ENCODE measurements at regions not wholly inside any gene's neighbourhood (a gene's known extent, or its start where the extent isn't known, plus 50 kb on each side); places are given as distances from the start of the nearest gene placed in this dataset.

DNA sequence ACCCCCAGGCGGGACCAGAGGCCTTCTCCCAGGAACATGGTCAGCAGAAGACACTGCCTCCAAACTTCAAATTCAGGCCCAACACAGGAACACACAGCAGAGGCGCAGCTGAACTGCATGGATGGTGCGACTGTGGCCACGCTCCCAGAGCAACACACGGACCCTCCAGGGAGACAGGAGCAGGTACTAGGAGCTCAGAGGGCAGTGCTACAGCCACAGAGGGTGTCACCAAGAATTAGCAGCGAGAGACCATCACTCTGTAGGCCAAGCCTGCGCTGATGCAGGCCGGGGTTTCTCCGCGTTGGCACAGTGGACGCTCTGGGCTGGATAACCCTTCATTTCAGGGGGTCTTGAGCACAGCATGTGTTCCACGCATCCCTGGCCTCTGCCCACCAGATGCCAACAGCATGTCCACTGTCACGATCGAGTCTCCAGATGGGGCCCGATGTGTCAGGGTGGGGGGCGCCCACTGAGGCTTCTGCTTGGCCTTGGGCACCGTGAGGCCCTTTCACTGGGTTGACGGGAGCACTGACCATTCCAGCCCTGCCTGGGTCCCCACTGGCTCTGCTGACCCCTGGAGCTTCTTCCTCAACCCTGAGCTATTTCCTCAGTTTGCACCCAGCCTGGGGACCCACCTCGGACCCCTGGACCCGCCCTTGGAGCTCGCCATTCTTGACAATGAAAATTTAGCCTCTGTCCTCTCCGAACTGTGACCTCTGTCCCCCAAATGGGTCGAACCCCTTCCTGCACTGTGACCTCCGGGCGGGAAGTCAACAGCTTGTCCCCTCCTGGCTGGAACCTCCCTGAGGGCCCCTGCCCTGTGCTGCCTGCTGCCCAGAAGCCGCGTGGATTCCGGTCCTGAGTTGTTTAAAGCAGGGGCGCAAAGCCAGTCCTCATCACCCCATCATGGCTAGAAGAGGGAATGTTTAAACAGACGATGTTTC, 239.4 kb downstream of the DLL1 start:
- Histone ChIP-seq H3K9ac (ENCODE audit: low read depth in 2 of 2, low read length in 2 of 2) (no peak overlapping the region), H3K4me3 (no peak overlapping the region), H3K9me3 (no peaks in the 10 kb centered on the region), H3K4me1 (no peaks in the 10 kb centered on the region), H3K27me3 (no peaks in the 10 kb centered on the region), H3K36me3 (no peaks in the 10 kb centered on the region), H3K27ac (no peak overlapping the region)
- intact Hi-C loops (cut with DNase I): no loop called here
- no peak for DNase-seq
- TF ChIP-seq, protein P1, sequence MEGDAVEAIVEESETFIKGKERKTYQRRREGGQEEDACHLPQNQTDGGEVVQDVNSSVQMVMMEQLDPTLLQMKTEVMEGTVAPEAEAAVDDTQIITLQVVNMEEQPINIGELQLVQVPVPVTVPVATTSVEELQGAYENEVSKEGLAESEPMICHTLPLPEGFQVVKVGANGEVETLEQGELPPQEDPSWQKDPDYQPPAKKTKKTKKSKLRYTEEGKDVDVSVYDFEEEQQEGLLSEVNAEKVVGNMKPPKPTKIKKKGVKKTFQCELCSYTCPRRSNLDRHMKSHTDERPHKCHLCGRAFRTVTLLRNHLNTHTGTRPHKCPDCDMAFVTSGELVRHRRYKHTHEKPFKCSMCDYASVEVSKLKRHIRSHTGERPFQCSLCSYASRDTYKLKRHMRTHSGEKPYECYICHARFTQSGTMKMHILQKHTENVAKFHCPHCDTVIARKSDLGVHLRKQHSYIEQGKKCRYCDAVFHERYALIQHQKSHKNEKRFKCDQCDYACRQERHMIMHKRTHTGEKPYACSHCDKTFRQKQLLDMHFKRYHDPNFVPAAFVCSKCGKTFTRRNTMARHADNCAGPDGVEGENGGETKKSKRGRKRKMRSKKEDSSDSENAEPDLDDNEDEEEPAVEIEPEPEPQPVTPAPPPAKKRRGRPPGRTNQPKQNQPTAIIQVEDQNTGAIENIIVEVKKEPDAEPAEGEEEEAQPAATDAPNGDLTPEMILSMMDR (IDR thresholded peaks at IDR 0.05): no peak

DNA sequence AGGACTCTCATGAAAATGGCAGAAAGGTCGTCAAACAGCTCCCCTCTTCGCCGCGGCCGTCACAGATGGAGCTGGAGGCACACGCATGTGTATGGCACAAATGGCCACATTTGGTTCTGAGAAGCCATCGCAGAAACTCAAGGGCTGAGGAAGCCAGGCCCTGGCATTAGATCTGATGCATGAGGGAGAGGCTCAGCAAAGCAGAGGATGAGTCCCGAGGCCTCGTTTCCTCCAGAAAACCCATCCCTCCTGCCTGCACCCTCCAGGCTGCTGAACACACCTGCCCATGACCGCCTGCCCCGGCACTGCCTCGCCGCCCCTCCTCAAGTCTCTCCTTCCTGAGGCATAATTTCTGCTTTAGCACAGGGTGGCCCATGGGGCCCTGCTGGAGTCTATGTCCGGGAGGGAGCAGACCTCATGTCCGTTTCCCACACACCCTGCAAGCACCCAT, 240.3 kb downstream of the DLL1 start:
- TF ChIP-seq, protein P1 (IDR thresholded peaks at IDR 0.05): no peak
- no peaks in the 10 kb centered on the region for H3K36me3 ChIP-seq
- no peaks in the 10 kb centered on the region for H3K4me1 ChIP-seq
- no peak overlapping the region for H3K4me3 ChIP-seq
- no peak overlapping the region for H3K9ac ChIP-seq (ENCODE audit: low read depth in 2 of 2, low read length in 2 of 2)
- DNase-seq: no peak
- H3K27me3 ChIP-seq: no peaks in the 10 kb centered on the region
- H3K27ac ChIP-seq: peak overlapping the region; percentile 59
- H3K9me3 ChIP-seq: no peaks in the 10 kb centered on the region
- intact Hi-C loops (cut with DNase I): no loop called here

DNA sequence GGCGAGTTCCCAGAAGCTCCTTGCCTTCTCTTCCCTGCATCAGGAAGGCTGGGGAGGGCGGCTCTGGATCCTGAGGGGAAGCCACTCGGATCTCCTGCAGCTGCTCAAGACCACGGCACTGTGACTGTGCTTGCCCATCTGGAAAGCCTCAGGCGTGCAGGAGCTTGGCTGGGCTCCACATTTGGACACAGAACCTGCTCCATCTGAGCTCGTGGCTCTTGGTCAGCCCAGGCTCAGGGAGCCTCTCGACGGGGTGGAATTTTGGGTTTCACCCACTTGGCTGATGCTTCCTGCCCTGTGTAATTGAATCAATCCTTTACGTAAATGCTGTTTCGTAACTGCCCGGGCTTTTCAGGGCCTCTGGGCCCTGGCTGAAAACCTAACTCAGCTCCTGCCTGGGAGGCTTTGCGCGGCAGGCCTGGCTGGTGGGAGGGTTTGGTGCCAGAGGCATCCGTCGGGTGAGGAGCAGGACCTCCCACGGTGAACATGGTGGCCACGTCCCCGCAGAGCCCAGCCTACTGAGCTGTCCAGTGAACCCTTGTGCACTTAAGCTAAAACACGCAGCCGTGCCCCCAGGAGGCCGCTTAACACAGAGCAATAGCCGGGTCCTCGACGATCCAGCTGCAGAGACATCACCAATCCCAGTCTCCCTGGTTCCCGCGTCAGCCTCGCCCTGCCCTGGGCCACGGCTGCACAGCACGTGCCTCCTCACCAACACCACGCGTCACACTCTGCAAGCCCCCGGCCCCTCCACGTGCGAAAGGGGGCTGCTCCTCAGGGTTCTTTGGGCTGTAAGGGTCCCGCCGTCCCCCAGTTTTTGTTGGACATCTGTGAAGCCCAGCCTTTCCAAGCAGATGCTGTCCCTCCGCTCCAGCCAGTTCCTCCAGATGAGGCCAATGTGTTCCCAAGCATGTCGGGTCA, 241.0 kb downstream of the DLL1 start:
- TF ChIP-seq, protein P1 (IDR thresholded peaks at IDR 0.05): no peak
- Histone ChIP-seq H3K4me1 (no peaks in the 10 kb centered on the region), H3K36me3 (no peaks in the 10 kb centered on the region), H3K27me3 (no peaks in the 10 kb centered on the region), H3K4me3 (no peak overlapping the region), H3K9ac (ENCODE audit: low read depth in 2 of 2, low read length in 2 of 2) (no peak overlapping the region), H3K27ac (peak overlapping the region; percentile 59), H3K9me3 (no peaks in the 10 kb centered on the region)
- peak; percentile 72 for DNase-seq
- intact Hi-C loops (cut with DNase I): no loop called here

DNA sequence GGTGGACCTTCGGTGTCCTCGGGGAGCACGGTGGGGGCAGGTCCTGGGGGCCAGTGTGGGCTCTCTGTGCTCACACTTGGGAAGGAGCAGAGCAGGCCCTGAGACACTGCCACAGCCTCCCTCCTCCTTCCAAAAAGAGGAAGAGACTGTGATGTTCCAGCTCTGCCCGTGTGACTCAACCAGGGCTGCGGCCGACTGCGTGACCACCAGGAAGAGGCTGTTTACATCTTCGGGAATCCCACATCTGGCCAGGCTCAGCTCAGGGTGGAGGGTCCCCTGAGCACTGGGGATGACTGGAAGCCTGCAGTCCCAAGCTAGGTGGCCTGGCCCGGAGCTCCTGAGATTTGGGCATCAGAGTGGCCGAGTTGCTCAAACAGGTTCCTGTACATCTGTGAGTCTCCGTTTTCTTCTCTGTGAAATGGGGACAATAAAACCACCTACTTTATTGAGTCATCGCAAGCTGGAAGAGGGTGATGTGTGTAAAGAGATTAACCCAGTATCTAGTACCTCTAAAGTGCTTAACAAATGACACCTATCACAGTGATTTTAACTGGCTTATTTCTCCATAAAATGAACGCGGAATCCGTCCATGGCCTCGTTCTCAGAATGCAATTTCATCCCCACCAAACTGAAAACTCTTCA, 242.1 kb downstream of the DLL1 start:
- TF ChIP-seq, protein P1 (IDR thresholded peaks at IDR 0.05): no peak
- Histone ChIP-seq H3K27me3 (no peaks in the 10 kb centered on the region), H3K27ac (peak overlapping the region; percentile 59), H3K4me1 (no peaks in the 10 kb centered on the region), H3K36me3 (no peaks in the 10 kb centered on the region), H3K9me3 (no peaks in the 10 kb centered on the region), H3K4me3 (no peak overlapping the region), H3K9ac (ENCODE audit: low read depth in 2 of 2, low read length in 2 of 2) (peak overlapping the region; percentile 3 to 37)
- intact Hi-C loops (cut with DNase I): no loop called here
- DNase-seq: peak; percentile 58

DNA sequence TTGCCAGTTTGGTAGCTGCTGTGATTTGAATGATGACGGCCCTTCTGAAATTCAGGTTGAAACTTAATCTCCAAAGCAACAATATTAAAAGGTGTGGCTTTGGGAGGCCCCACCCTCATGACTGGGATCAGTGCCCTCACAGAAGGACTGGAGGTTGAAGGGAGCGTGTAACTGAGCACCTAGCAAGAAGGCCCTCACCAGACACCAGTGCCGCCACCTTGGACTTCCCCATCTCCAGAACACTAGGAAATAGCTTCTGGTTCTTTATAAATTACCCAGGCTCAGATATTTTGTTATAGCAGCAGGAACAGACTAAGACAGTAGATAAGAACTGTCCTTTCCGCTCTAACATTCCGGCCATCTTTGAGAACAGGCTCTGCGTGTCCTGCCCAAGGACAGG, 243.1 kb downstream of the DLL1 start:
- Histone ChIP-seq H3K27ac (peak overlapping the region; percentile 59), H3K9ac (ENCODE audit: low read depth in 2 of 2, low read length in 2 of 2) (no peak overlapping the region), H3K27me3 (no peaks in the 10 kb centered on the region), H3K36me3 (no peaks in the 10 kb centered on the region), H3K9me3 (no peaks in the 10 kb centered on the region), H3K4me3 (no peak overlapping the region), H3K4me1 (no peaks in the 10 kb centered on the region)
- TF ChIP-seq, protein P1 (IDR thresholded peaks at IDR 0.05): no peak
- intact Hi-C loops (cut with DNase I): no loop called here
- DNase-seq: no peak

All from colonic mucosa (tissue), 4 donors.